ENCODE measurements at regions not wholly inside any gene's neighbourhood (a gene's known extent, or its start where the extent isn't known, plus 50 kb on each side); places are given as distances from the start of the nearest gene placed in this dataset.

DNA sequence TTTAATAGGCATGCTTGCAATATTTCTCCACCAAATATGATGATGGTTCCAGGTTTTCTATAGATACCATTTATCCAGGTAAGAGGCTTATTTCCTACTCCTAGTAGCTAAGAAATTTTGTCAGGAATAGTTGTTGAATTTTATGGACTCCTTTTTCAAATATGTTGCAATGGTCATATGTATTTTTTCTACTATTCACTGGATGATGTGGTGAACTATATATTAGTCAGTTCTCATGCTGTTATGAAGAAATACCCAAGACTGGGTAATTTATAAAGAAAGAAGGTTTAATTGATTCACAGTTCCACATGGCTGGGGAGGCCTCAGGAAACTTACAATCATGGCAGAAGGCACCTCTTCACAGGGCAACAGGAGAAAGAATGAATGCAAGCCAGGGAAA is 141.1 kb upstream of the NR3C1 start:
- H3K4me1 ChIP-seq: no peaks in the 10 kb centered on the region
- H3K36me3 ChIP-seq (replicated peaks in 1 of 2; ENCODE audit: insufficient read depth in 1 of 2, low read depth in 2 of 2): no peaks in the 10 kb centered on the region
- no peaks in the 10 kb centered on the region for H3K27me3 ChIP-seq
- intact Hi-C loops (cut with DNase I): no loop called here
- no peak for DNase-seq
- peaks cover 0 to 1% (median 0%) of the 10 kb centered on the region in 3 donors for H3K9me3 ChIP-seq
- ATAC-seq: no peak
- no peak for TF ChIP-seq POLR2A (IDR thresholded peaks at IDR 0.05)
- H3K4me3 ChIP-seq: no peak overlapping the region
- no peak overlapping the region for H3K27ac ChIP-seq

DNA sequence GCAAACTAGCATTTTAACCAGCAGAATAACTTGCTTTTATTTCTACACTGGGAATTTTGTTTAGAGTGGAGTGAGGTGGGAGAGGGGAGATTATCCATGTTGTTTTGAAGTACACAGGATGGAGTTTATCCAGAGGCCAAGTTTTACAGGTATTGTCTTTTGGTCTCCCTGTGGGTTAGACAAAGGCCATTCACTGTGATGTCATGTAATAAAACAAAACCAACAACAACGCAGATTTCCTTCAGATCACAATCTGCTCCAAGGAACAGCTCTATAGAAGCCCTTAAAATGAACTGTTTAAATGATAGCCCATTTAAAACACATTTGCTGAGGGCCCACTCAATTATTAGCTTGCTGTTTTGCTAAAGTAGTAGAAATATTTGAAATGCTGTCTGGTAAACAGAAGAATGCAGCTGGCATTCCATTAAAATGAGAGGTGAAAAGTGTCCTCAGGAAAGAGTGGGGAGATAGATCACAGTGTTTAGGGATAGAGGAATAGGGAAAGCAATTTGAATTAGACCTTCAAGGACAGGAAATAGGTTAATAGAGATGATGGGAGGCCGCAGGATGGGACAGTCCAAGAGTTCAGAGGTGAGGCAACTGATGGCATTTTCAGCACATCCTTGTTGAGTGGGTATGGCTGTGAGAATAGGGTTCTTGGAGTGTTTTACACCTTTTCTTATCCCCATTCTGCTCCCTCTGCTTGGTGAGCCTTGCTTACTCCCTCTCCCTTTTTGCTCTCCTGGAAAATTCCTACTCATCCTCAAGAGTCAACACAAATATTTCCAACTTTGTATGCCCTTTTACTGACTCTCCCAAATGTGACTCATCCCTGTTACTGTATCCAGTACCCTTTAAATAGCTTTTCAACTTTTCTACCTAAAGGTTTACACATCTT is 140.1 kb upstream of the NR3C1 start:
- intact Hi-C loops (cut with DNase I): no loop called here
- no peaks in the 10 kb centered on the region for H3K36me3 ChIP-seq (replicated peaks in 1 of 2; ENCODE audit: insufficient read depth in 1 of 2, low read depth in 2 of 2)

DNA sequence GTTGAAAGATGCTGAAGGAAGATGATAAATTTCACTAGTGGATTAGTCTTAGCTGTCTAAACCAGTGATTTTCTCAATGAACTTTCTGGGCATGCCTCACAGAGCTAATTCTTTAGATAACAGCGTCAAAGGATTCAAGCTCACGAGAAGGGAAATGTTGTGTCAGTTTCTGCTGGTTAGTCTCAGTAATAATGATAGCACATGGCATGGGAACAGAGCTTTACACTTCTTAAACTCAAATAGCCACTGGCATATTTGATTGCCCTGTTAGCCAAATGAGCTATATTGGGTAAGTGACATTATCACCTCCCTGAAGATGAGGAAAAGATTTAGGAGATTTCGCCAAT is 139.3 kb upstream of the NR3C1 start:
- TF ChIP-seq POLR2A (IDR thresholded peaks at IDR 0.05): no peak
- TF ChIP-seq, protein P1, sequence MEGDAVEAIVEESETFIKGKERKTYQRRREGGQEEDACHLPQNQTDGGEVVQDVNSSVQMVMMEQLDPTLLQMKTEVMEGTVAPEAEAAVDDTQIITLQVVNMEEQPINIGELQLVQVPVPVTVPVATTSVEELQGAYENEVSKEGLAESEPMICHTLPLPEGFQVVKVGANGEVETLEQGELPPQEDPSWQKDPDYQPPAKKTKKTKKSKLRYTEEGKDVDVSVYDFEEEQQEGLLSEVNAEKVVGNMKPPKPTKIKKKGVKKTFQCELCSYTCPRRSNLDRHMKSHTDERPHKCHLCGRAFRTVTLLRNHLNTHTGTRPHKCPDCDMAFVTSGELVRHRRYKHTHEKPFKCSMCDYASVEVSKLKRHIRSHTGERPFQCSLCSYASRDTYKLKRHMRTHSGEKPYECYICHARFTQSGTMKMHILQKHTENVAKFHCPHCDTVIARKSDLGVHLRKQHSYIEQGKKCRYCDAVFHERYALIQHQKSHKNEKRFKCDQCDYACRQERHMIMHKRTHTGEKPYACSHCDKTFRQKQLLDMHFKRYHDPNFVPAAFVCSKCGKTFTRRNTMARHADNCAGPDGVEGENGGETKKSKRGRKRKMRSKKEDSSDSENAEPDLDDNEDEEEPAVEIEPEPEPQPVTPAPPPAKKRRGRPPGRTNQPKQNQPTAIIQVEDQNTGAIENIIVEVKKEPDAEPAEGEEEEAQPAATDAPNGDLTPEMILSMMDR (IDR thresholded peaks at IDR 0.05): no peak
- ATAC-seq: no peak
- Histone ChIP-seq H3K9me3 (peaks cover 0 to 10% (median 0%) of the 10 kb centered on the region in 3 donors), H3K4me1 (no peaks in the 10 kb centered on the region), H3K27me3 (no peaks in the 10 kb centered on the region), H3K4me3 (no peak overlapping the region), H3K36me3 (replicated peaks in 1 of 2; ENCODE audit: insufficient read depth in 1 of 2, low read depth in 2 of 2) (no peaks in the 10 kb centered on the region), H3K27ac (no peak overlapping the region)
- WGBS, 2 donors: 37 to 43% methylated on average over 3 of the region's 3 CpGs
- no peak for DNase-seq
- intact Hi-C loops (cut with DNase I): no loop called here

More for the DNA sequence above, 140.1 kb upstream of the NR3C1 start:
- ATAC-seq (no peak), DNase-seq (no peak)
- 70 to 87% methylated on average over 2 of the region's 2 CpGs for WGBS, 2 donors
- TF ChIP-seq POLR2A (IDR thresholded peaks at IDR 0.05): no peak
- TF ChIP-seq, protein P1 (IDR thresholded peaks at IDR 0.05): no peak
- Histone ChIP-seq H3K27me3 (no peaks in the 10 kb centered on the region), H3K27ac (no peak overlapping the region), H3K4me1 (no peaks in the 10 kb centered on the region), H3K9me3 (peaks cover 0 to 10% (median 0%) of the 10 kb centered on the region in 3 donors), H3K4me3 (no peak overlapping the region)

DNA sequence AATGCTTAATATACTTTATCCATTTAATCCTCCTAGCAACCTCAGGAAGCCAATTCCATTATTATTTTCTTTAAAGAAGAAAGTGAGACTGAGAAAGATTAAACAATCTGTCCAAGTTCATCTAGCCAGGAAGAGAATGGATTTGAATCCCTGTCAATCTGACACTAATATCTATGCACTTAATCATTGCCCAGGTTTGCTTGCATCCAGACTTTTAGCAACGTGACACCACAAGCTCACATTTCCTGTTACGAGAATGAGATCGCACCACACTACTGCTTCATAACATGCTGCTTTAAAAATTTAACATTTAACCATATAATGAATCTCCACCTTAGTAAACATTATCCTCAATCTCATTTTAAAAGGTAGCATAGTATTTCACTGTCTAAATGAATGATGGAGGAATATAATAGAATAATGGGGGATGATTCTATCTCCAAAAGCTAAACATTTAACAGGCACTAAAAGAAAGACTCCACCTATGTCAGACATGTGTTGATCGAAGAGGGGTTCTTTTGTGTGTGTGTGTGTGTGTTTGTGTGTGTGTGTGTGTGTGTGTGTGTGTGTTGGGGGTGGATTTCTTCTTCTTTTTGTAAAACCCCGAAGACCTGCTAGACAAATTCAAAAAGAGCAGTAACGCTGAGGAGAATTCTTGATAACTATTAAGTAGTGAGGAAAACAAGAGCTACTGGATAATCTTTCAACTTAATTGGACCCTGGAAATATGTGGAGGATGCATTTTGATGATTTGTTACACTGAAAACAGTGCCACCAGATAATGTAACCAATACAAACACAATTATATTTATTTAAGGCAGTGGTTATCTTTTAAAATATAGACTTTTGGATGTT is 138.7 kb upstream of the NR3C1 start:
- H3K9me3 ChIP-seq: peaks cover 0 to 10% (median 0%) of the 10 kb centered on the region in 3 donors
- no peak overlapping the region for H3K27ac ChIP-seq
- 51 to 54% methylated on average over 6 of the region's 6 CpGs for WGBS, 2 donors
- H3K27me3 ChIP-seq: no peaks in the 10 kb centered on the region
- intact Hi-C loops (cut with DNase I): no loop called here
- no peaks in the 10 kb centered on the region for H3K36me3 ChIP-seq (replicated peaks in 1 of 2; ENCODE audit: insufficient read depth in 1 of 2, low read depth in 2 of 2)
- ATAC-seq: no peak
- TF ChIP-seq POLR2A (IDR thresholded peaks at IDR 0.05): no peak
- TF ChIP-seq, protein P1 (IDR thresholded peaks at IDR 0.05): no peak
- no peak overlapping the region for H3K4me3 ChIP-seq
- DNase-seq: no peak
- H3K4me1 ChIP-seq: no peaks in the 10 kb centered on the region

DNA sequence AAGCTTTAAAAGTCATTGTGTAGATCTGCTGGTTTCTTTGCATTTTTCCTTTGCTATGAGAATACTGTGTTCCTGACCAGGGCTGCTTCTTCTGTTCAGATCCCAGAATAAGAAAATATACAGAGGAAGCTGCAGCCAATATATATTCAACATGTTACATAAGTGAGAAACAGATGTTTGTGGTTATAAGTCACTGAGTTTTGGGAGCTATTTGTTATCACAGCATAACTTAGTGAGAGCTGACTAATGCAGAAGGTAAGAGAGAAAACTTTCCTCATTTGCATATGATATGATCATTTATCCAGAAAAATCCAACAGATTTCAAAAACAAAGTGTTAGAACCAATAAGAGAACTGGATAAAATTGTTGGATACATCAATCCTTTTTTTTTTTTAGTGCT is 136.3 kb upstream of the NR3C1 start:
- no peak for ATAC-seq
- TF ChIP-seq, protein P1 (IDR thresholded peaks at IDR 0.05): no peak
- TF ChIP-seq POLR2A (IDR thresholded peaks at IDR 0.05): no peak
- Histone ChIP-seq H3K9me3 (peaks cover 0 to 10% (median 0%) of the 10 kb centered on the region in 3 donors), H3K4me3 (no peak overlapping the region), H3K36me3 (replicated peaks in 1 of 2; ENCODE audit: insufficient read depth in 1 of 2, low read depth in 2 of 2) (no peaks in the 10 kb centered on the region), H3K27me3 (no peaks in the 10 kb centered on the region), H3K4me1 (no peaks in the 10 kb centered on the region), H3K27ac (no peak overlapping the region)
- DNase-seq: no peak
- intact Hi-C loops (cut with DNase I): no loop called here

Measured in body of pancreas (tissue), 4 donors.